Thymus (tissue), 11 donors: ENCODE measurements at regions not wholly inside any gene's neighbourhood (a gene's known extent, or its start where the extent isn't known, plus 50 kb on each side); places are given as distances from the start of the nearest gene placed in this dataset.

Experiments used
- DNase-seq, 9 donors: peaks; one replicate each; pipeline ENCODE4 v3.0.0-alpha.2; 2013; ENCODE audit warnings: low spot score in 9 of 9, low read depth in 6 of 9, missing footprints in 1 of 9
- H3K27ac ChIP-seq, 2 donors: one replicate each; pipeline ENCODE4 v1.5.1; 2013; ENCODE audit warnings: control low read depth in 1 of 2, low read depth in 1 of 2, low read length in 1 of 2, mild to moderate bottlenecking in 1 of 2, moderate library complexity in 1 of 2
- H3K27me3 ChIP-seq, 2 donors: one replicate each; pipeline ENCODE4 v1.5.1; 2013; ENCODE audit warnings: low read length in 1 of 2; ENCODE audit not compliant: control insufficient read depth in 2 of 2, insufficient read depth in 1 of 2
- H3K36me3 ChIP-seq, 2 donors: one replicate each; pipeline ENCODE4 v1.5.1; 2013; ENCODE audit warnings: low read length in 1 of 2, mild to moderate bottlenecking in 1 of 2, moderate library complexity in 1 of 2; ENCODE audit not compliant: control insufficient read depth in 2 of 2, insufficient read depth in 2 of 2
- H3K4me1 ChIP-seq, 2 donors: one replicate each; pipeline ENCODE4 v1.5.1; 2013; ENCODE audit warnings: low read length in 2 of 2; ENCODE audit not compliant: control insufficient read depth in 2 of 2, insufficient read depth in 2 of 2
- H3K4me3 ChIP-seq, 2 donors: one replicate each; pipeline ENCODE4 v1.5.1; 2013; ENCODE audit warnings: low read length in 2 of 2, control low read depth in 1 of 2, mild to moderate bottlenecking in 1 of 2
- H3K9me3 ChIP-seq, 2 donors: one replicate each; pipeline ENCODE4 v1.5.1; 2013; ENCODE audit warnings: low read length in 1 of 2, mild to moderate bottlenecking in 1 of 2; ENCODE audit not compliant: control insufficient read depth in 2 of 2, insufficient read depth in 1 of 2
- WGBS: extraction: QIAGEN DNeasy Blood & Tissue Kit; methylation state at CpG from one replicate; pipeline ENCODE4 v1.1.7; 2013; 5-methylcytosine and 5-hydroxymethylcytosine counted together
- donor health status: healthy.

GRCh38 chr12:19070341-19070740, 59.2 kb upstream of the PLEKHA5 start:
- DNase-seq = no peak
- WGBS = 89% methylated on average over 1 of the region's 1 CpG
- no peak overlapping the region for H3K27ac ChIP-seq

GRCh38 chr12:19074700-19075099, 54.8 kb upstream of the PLEKHA5 start:
- Histone ChIP-seq H3K4me3 (no peak overlapping the region), H3K27me3 (no peaks in the 10 kb centered on the region), H3K4me1 (no peaks in the 10 kb centered on the region), H3K9me3 (no peaks in the 10 kb centered on the region), H3K36me3 (no peaks in the 10 kb centered on the region), H3K27ac (no peak overlapping the region)
- DNase-seq = no peak
- 85% methylated on average over 4 of the region's 4 CpGs for WGBS

More at GRCh38 chr12:19070341-19070740, 59.2 kb upstream of the PLEKHA5 start:
- Histone ChIP-seq H3K9me3 (no peaks in the 10 kb centered on the region), H3K27me3 (no peaks in the 10 kb centered on the region), H3K4me1 (no peaks in the 10 kb centered on the region), H3K4me3 (no peak overlapping the region), H3K36me3 (no peaks in the 10 kb centered on the region)

GRCh38 chr12:19075711-19076340, 53.7 kb upstream of the PLEKHA5 start:
- Histone ChIP-seq H3K27me3 (no peaks in the 10 kb centered on the region), H3K4me3 (no peak overlapping the region), H3K4me1 (no peaks in the 10 kb centered on the region), H3K27ac (no peak overlapping the region), H3K36me3 (no peaks in the 10 kb centered on the region), H3K9me3 (no peaks in the 10 kb centered on the region)
- DNase-seq = no peak
- WGBS = 96% methylated on average over 3 of the region's 3 CpGs
